ENCODE measurements at regions not wholly inside any gene's neighbourhood (a gene's known extent, or its start where the extent isn't known, plus 50 kb on each side); places are given as distances from the start of the nearest gene placed in this dataset.
A peak's percentile ranks its signal among the peaks of the same experiment; 100 is the strongest.

DNA sequence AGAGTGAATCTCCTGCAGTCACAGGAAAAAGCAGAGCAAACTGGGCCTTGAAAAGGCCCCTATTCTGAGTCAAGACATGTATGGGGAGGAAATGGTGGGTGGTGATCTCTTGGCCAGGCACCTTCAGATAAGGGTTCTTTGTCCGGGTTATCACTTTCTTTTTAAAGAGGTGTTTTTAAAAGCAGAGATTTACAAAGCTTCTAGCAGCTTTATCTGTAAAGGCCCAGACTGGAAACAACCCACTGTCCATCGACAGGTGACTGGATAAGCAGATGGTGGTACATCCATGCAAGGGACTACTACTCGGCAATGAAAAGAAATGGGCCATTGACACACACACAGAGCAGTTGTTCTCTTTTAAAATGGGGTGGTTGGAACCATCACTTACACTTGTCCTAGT lies 596.7 kb upstream of the MKI67 start (continued):
- TF ChIP-seq, protein P1, sequence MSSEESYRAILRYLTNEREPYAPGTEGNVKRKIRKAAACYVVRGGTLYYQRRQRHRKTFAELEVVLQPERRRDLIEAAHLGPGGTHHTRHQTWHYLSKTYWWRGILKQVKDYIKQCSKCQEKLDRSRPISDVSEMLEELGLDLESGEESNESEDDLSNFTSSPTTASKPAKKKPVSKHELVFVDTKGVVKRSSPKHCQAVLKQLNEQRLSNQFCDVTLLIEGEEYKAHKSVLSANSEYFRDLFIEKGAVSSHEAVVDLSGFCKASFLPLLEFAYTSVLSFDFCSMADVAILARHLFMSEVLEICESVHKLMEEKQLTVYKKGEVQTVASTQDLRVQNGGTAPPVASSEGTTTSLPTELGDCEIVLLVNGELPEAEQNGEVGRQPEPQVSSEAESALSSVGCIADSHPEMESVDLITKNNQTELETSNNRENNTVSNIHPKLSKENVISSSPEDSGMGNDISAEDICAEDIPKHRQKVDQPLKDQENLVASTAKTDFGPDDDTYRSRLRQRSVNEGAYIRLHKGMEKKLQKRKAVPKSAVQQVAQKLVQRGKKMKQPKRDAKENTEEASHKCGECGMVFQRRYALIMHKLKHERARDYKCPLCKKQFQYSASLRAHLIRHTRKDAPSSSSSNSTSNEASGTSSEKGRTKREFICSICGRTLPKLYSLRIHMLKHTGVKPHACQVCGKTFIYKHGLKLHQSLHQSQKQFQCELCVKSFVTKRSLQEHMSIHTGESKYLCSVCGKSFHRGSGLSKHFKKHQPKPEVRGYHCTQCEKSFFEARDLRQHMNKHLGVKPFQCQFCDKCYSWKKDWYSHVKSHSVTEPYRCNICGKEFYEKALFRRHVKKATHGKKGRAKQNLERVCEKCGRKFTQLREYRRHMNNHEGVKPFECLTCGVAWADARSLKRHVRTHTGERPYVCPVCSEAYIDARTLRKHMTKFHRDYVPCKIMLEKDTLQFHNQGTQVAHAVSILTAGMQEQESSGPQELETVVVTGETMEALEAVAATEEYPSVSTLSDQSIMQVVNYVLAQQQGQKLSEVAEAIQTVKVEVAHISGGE (CRISPR knock-in tag; IDR thresholded peaks at IDR 0.05) = no peak
- TF ChIP-seq TAL1 (IDR thresholded peaks at IDR 0.05) (no peak), GABPA (tag; conservative IDR thresholded peaks at IDR 0.05; ENCODE audit: low read depth) (no peak), ATF1 (CRISPR knock-in tag; IDR thresholded peaks at IDR 0.05) (no peak), ATF1 (tag; IDR thresholded peaks at IDR 0.05) (no peak), HDAC1 (IDR thresholded peaks at IDR 0.05) (no peak), KDM2B (CRISPR knock-in tag; IDR thresholded peaks at IDR 0.05) (no peak), NCOA1 (IDR thresholded peaks at IDR 0.05; ENCODE audit: low read depth) (no peak), NR2C1 (IDR thresholded peaks at IDR 0.05) (no peak), NR2C1 (tag; IDR thresholded peaks at IDR 0.05) (no peak), RUNX1 (IDR thresholded peaks at IDR 0.05; ENCODE audit: low read depth) (no peak), ZNF75A (CRISPR knock-in tag; IDR thresholded peaks at IDR 0.05) (no peak), ETV5 (CRISPR knock-in tag; IDR thresholded peaks at IDR 0.05; ENCODE audit: low read depth) (no peak), CBFA2T3 (IDR thresholded peaks at IDR 0.05) (peak; percentile 73)

Data from K562 (cell line).